ENCODE measurements at regions not wholly inside any gene's neighbourhood (a gene's known extent, or its start where the extent isn't known, plus 50 kb on each side); places are given as distances from the start of the nearest gene placed in this dataset.

DNA sequence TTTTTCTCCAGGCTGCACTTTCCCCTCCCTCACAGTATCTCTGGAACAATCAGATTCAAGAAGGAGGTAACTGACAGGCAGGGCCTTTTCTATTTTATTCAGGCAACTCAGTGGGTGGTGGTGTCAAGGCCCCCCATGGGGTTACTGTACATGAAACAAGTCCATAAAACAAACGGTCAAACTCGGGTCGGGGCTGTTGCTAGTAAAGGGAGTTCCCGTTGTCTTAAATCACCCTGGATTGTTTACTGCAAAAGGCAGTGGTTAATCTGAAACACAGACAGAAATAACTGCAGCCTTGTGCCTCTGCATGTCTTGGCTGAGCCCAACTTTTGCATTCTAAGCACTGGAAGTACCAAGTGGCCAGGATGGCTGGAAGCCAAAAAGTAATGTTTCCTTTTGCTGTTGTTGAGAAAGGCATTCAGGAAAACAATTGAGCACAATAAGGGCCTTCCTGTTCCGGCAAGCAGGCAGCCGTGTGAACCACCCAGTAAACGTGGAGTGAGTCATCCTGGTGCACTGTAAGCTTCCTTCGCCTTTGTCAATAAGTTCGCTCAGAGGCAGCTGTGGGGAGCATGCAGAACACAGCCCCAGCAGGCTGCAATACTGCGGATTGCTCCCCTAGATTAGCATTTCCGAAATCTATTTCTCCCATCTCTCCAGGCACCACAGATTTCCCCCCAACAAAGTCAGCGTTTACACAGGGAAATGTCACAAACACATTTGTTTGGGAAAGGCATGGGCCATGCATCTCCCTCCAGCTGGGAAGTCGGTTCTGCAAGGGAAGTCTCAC lies 149.6 kb downstream of the IRS1 start:
- H3K27me3 ChIP-seq (ENCODE audit: insufficient read depth, poor library complexity, severe bottlenecking): no peaks in the 10 kb centered on the region
- TF ChIP-seq POLR2AphosphoS5 (IDR thresholded peaks at IDR 0.05; ENCODE audit: low read depth) (no peak), GABPA (IDR thresholded peaks at IDR 0.05; ENCODE audit: low read depth) (no peak), SPI1 (IDR thresholded peaks at IDR 0.05; ENCODE audit: borderline replicate concordance, low read depth) (no peak)
- TF ChIP-seq, protein P1, sequence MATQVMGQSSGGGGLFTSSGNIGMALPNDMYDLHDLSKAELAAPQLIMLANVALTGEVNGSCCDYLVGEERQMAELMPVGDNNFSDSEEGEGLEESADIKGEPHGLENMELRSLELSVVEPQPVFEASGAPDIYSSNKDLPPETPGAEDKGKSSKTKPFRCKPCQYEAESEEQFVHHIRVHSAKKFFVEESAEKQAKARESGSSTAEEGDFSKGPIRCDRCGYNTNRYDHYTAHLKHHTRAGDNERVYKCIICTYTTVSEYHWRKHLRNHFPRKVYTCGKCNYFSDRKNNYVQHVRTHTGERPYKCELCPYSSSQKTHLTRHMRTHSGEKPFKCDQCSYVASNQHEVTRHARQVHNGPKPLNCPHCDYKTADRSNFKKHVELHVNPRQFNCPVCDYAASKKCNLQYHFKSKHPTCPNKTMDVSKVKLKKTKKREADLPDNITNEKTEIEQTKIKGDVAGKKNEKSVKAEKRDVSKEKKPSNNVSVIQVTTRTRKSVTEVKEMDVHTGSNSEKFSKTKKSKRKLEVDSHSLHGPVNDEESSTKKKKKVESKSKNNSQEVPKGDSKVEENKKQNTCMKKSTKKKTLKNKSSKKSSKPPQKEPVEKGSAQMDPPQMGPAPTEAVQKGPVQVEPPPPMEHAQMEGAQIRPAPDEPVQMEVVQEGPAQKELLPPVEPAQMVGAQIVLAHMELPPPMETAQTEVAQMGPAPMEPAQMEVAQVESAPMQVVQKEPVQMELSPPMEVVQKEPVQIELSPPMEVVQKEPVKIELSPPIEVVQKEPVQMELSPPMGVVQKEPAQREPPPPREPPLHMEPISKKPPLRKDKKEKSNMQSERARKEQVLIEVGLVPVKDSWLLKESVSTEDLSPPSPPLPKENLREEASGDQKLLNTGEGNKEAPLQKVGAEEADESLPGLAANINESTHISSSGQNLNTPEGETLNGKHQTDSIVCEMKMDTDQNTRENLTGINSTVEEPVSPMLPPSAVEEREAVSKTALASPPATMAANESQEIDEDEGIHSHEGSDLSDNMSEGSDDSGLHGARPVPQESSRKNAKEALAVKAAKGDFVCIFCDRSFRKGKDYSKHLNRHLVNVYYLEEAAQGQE (IDR thresholded peaks at IDR 0.05; ENCODE audit: insufficient replicate concordance, low read depth): no peak
- TF ChIP-seq, protein P2, sequence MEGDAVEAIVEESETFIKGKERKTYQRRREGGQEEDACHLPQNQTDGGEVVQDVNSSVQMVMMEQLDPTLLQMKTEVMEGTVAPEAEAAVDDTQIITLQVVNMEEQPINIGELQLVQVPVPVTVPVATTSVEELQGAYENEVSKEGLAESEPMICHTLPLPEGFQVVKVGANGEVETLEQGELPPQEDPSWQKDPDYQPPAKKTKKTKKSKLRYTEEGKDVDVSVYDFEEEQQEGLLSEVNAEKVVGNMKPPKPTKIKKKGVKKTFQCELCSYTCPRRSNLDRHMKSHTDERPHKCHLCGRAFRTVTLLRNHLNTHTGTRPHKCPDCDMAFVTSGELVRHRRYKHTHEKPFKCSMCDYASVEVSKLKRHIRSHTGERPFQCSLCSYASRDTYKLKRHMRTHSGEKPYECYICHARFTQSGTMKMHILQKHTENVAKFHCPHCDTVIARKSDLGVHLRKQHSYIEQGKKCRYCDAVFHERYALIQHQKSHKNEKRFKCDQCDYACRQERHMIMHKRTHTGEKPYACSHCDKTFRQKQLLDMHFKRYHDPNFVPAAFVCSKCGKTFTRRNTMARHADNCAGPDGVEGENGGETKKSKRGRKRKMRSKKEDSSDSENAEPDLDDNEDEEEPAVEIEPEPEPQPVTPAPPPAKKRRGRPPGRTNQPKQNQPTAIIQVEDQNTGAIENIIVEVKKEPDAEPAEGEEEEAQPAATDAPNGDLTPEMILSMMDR (IDR thresholded peaks at IDR 0.05; ENCODE audit: insufficient read depth, low read length): no peak
- no peak overlapping the region for H3K27ac ChIP-seq (replicated peaks)
- peak; percentile 62 to 68 for DNase-seq (ENCODE audit: low read depth in 1 of 2, low spot score in 1 of 2)
- no peak overlapping the region for H3K4me3 ChIP-seq (replicated peaks; ENCODE audit: insufficient read depth, low read length)

DNA sequence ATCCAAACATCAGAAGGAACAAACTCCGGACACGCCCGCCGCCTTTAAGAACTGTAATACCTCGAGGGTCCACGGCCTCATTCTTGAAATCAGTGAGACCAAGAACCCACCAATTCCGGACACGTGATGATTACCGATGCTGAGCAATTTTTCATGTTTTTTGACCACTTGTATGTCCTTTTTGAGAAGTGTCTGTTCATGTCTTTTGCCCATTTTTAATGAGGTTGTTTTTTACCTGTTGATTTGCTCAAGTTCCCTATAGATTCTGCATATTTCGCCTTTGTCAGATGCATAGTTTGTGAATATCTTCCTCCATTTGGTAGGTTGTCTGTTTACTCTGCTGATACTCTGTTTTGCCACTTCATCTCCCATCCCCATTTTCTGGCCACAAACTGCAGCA lies 150.4 kb downstream of the IRS1 start:
- Histone ChIP-seq H3K4me3 (replicated peaks; ENCODE audit: insufficient read depth, low read length) (no peak overlapping the region), H3K27ac (replicated peaks) (no peak overlapping the region), H3K27me3 (ENCODE audit: insufficient read depth, poor library complexity, severe bottlenecking) (no peaks in the 10 kb centered on the region)
- no peak for TF ChIP-seq SPI1 (IDR thresholded peaks at IDR 0.05; ENCODE audit: borderline replicate concordance, low read depth)
- TF ChIP-seq, protein P1 (IDR thresholded peaks at IDR 0.05; ENCODE audit: insufficient replicate concordance, low read depth): no peak
- TF ChIP-seq, protein P2 (IDR thresholded peaks at IDR 0.05; ENCODE audit: insufficient read depth, low read length): no peak
- no peak for DNase-seq (ENCODE audit: low read depth in 1 of 2, low spot score in 1 of 2)

DNA sequence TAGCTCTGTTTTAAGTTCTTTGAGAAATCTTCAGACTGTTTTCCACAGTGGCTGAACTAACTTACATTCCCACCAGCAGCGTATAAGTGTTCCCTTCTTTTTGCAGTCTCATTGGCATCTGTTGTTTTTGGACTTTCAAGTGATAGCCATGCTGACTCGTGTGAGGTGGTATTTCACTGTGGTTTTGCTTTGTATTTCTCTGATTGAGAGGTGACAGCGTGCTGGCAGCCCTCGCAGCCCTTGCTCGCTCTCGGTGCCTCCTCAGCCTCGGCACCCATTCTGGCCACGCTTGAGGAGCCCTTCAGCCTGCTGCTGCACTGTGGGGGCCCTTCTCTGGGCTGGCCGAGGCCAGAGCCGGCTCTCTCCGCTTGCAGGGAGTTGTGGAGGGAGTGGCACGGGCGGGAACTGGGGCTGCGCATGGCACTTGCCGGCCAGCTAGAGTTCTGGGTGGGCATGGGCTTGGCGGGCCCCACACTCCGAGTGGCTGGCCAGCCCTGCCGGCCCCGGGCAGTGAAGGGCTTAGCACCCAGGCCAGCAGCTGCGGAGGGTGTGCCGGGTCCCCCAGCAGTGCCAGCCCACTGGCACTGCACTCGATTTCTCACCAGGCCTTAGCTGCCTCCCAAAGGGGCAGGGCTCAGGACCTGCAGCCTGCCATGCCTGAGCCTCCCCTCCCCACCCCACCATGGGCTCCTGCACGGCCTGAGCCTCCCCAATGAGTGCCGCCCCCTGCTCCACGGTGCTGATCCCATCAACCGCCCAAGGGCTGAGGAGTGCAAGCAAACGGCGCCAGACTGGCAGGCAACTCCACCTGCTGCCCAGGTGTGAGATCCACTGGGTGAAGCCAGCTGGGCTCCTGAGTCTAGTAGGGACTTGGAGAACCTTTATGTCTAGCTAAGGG lies 151.8 kb downstream of the IRS1 start:
- H3K27ac ChIP-seq (replicated peaks): no peak overlapping the region
- H3K27me3 ChIP-seq (ENCODE audit: insufficient read depth, poor library complexity, severe bottlenecking): no peaks in the 10 kb centered on the region
- DNase-seq (ENCODE audit: low read depth in 1 of 2, low spot score in 1 of 2): no peak

More for the DNA sequence above, 151.8 kb downstream of the IRS1 start:
- H3K4me3 ChIP-seq (replicated peaks; ENCODE audit: insufficient read depth, low read length): no peak overlapping the region
- TF ChIP-seq SPI1 (IDR thresholded peaks at IDR 0.05; ENCODE audit: borderline replicate concordance, low read depth) (no peak), GABPA (IDR thresholded peaks at IDR 0.05; ENCODE audit: low read depth) (no peak), POLR2AphosphoS5 (IDR thresholded peaks at IDR 0.05; ENCODE audit: low read depth) (no peak)
- TF ChIP-seq, protein P1 (IDR thresholded peaks at IDR 0.05; ENCODE audit: insufficient replicate concordance, low read depth): no peak
- TF ChIP-seq, protein P2 (IDR thresholded peaks at IDR 0.05; ENCODE audit: insufficient read depth, low read length): no peak
